Ishikawa (cell line): ENCODE measurements at regions not wholly inside any gene's neighbourhood (a gene's known extent, or its start where the extent isn't known, plus 50 kb on each side); places are given as distances from the start of the nearest gene placed in this dataset.
A peak's percentile ranks its signal among the peaks of the same experiment; 100 is the strongest.

ENCODE experiments used
- CEBPB ChIP-seq: IDR thresholded peaks from 2 replicates; pipeline ENCODE4 v1.6.1; 2012
- CREB1 ChIP-seq: IDR thresholded peaks from 2 replicates; pipeline ENCODE4 v1.6.1; 2012; ENCODE audit warnings: low read depth
- EGR1 ChIP-seq: IDR thresholded peaks from 2 replicates; pipeline ENCODE4 v1.6.1; 2012
- EP300 ChIP-seq: IDR thresholded peaks from 2 replicates; pipeline ENCODE4 v1.6.1; 2012; ENCODE audit warnings: borderline replicate concordance
- FOXM1 ChIP-seq: IDR thresholded peaks from 2 replicates; pipeline ENCODE4 v1.6.1; 2012; ENCODE audit warnings: low read depth, borderline replicate concordance
- NFIC ChIP-seq: IDR thresholded peaks from 2 replicates; pipeline ENCODE4 v1.6.1; 2012
- RAD21 ChIP-seq: IDR thresholded peaks from 2 replicates; pipeline ENCODE4 v1.6.1; 2012; ENCODE audit warnings: low read depth
- TAF1 ChIP-seq: IDR thresholded peaks from 2 replicates; pipeline ENCODE4 v1.6.1; 2012; ENCODE audit warnings: low read depth, mild to moderate bottlenecking
- TCF12 ChIP-seq: IDR thresholded peaks from 2 replicates; pipeline ENCODE4 v1.6.1; 2012; ENCODE audit warnings: low read depth
- TEAD4 ChIP-seq: IDR thresholded peaks from 2 replicates; pipeline ENCODE4 v1.6.1; 2012
- YY1 ChIP-seq: IDR thresholded peaks from 2 replicates; pipeline ENCODE4 v1.6.1; 2012; ENCODE audit warnings: low read depth
- ZBTB7A ChIP-seq: IDR thresholded peaks from 2 replicates; pipeline ENCODE4 v1.6.1; 2012; ENCODE audit warnings: low read depth
- TF ChIP-seq, protein P1 (sequence below): IDR thresholded peaks from 2 replicates; pipeline ENCODE4 v1.6.1; 2012
- TF ChIP-seq, protein P2 (sequence below): IDR thresholded peaks from 2 replicates; pipeline ENCODE4 v1.6.1; 2012; ENCODE audit warnings: low read depth, mild to moderate bottlenecking
- TF ChIP-seq, protein P3 (sequence below): IDR thresholded peaks from 2 replicates; pipeline ENCODE4 v1.6.1; 2012

DNA sequence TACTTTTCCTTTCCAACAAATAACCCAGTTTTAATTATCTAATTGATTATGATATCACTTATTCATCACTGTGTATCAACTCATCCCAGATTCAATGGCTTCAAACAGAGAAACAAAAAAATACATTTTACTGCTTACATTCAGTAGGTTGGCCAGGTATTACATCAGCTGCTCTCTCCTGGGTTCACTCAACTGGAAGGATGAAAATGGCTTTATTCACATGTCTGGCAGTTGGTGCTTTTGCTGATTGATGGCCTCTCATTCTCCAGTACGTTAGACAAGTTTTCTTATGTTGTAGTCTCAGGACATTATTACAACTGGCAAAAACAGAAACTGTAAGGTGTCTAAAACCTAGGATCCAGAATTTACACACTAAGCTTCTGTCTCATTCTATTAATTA lies 811.0 kb upstream of the ALCAM start:
- TF ChIP-seq NFIC, result 0 out of 2 replicates have a peak, but pooled peaks have one; percentile 21
- no peak for TF ChIP-seq CREB1
- no peak for TF ChIP-seq YY1
- TF ChIP-seq, protein P1, sequence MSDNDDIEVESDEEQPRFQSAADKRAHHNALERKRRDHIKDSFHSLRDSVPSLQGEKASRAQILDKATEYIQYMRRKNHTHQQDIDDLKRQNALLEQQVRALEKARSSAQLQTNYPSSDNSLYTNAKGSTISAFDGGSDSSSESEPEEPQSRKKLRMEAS, result 0 out of 2 replicates have a peak, but pooled peaks have one; percentile 16
- no peak for TF ChIP-seq ZBTB7A
- peak; percentile 19; the same call in 1 of the 2 replicates for TF ChIP-seq CEBPB
- TF ChIP-seq RAD21, result no peak
- TF ChIP-seq EP300, result no peak
- TF ChIP-seq FOXM1, result no peak
- TF ChIP-seq TAF1, result no peak

DNA sequence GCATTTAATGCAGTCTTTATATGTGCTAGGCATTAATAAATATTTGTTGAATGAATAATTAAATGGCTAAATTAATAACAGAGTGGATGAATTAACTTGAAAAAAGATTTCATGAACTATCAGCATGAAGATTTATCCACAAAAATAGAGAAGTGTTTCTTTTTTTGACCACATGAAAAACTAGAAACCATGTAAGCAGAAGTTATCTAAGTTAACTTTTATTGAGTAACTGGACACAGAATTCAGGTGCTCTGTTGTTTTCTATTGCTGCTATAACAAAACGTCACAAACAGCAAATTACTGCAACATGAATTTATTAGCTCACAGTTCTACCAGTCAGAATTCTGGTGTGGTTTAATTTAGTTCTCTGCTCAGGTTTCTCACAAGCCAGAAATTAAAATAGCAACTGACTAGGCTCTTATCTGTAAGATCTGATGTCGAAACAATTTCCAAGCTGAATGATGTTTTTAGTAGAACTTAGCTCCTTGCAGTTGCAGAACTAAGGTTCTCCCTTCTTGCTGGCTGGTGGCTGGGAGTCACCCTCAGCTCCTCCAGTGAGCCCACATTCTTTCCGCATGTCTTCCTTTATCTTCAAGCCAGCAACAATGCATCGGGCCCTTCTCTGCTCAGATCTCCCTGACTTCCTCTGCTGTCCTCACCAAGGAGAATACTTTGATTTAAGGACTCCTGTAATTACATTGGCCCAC lies 810.2 kb upstream of the ALCAM start:
- TF ChIP-seq, protein P2, sequence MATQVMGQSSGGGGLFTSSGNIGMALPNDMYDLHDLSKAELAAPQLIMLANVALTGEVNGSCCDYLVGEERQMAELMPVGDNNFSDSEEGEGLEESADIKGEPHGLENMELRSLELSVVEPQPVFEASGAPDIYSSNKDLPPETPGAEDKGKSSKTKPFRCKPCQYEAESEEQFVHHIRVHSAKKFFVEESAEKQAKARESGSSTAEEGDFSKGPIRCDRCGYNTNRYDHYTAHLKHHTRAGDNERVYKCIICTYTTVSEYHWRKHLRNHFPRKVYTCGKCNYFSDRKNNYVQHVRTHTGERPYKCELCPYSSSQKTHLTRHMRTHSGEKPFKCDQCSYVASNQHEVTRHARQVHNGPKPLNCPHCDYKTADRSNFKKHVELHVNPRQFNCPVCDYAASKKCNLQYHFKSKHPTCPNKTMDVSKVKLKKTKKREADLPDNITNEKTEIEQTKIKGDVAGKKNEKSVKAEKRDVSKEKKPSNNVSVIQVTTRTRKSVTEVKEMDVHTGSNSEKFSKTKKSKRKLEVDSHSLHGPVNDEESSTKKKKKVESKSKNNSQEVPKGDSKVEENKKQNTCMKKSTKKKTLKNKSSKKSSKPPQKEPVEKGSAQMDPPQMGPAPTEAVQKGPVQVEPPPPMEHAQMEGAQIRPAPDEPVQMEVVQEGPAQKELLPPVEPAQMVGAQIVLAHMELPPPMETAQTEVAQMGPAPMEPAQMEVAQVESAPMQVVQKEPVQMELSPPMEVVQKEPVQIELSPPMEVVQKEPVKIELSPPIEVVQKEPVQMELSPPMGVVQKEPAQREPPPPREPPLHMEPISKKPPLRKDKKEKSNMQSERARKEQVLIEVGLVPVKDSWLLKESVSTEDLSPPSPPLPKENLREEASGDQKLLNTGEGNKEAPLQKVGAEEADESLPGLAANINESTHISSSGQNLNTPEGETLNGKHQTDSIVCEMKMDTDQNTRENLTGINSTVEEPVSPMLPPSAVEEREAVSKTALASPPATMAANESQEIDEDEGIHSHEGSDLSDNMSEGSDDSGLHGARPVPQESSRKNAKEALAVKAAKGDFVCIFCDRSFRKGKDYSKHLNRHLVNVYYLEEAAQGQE, result no peak
- TF ChIP-seq YY1, result no peak
- TF ChIP-seq TCF12, result no peak
- no peak for TF ChIP-seq EGR1
- TF ChIP-seq, protein P1, result no peak
- no peak for TF ChIP-seq TAF1
- TF ChIP-seq CEBPB, result no peak
- TF ChIP-seq EP300, result no peak
- TF ChIP-seq, protein P3, sequence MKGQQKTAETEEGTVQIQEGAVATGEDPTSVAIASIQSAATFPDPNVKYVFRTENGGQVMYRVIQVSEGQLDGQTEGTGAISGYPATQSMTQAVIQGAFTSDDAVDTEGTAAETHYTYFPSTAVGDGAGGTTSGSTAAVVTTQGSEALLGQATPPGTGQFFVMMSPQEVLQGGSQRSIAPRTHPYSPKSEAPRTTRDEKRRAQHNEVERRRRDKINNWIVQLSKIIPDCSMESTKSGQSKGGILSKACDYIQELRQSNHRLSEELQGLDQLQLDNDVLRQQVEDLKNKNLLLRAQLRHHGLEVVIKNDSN, result no peak
- no peak for TF ChIP-seq NFIC
- TF ChIP-seq FOXM1, result no peak
- TF ChIP-seq RAD21, result no peak
- TF ChIP-seq ZBTB7A, result no peak
- TF ChIP-seq TEAD4, result no peak
- TF ChIP-seq CREB1, result no peak

DNA sequence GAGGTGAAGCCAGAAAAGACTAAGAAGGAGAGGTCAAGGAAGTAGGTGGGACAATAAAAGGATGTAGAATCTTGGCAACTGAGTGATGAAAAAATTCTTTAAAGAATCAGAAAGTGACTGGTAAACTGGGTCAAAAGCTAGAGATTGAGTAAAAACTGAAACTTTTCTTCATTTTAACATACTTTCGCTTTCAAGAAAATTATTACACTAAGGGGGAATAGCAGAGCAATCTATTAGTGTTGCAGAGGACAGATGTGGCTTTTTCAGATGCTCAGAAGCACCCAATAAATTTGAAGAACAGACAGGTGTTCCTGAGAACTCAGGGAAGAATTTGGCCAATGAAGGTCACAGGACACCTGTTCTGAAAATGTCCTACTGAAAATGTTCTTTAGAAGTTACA lies 805.4 kb upstream of the ALCAM start:
- TF ChIP-seq YY1, result no peak
- no peak for TF ChIP-seq RAD21
- TF ChIP-seq TAF1, result no peak
- no peak for TF ChIP-seq EGR1
- no peak for TF ChIP-seq CEBPB
- no peak for TF ChIP-seq FOXM1
- TF ChIP-seq TEAD4, result no peak
- TF ChIP-seq TCF12, result no peak
- TF ChIP-seq ZBTB7A, result no peak
- TF ChIP-seq, protein P1, result no peak
- no peak for TF ChIP-seq NFIC
- TF ChIP-seq, protein P3, result no peak
- TF ChIP-seq, protein P2, result no peak
- no peak for TF ChIP-seq EP300
- no peak for TF ChIP-seq CREB1

DNA sequence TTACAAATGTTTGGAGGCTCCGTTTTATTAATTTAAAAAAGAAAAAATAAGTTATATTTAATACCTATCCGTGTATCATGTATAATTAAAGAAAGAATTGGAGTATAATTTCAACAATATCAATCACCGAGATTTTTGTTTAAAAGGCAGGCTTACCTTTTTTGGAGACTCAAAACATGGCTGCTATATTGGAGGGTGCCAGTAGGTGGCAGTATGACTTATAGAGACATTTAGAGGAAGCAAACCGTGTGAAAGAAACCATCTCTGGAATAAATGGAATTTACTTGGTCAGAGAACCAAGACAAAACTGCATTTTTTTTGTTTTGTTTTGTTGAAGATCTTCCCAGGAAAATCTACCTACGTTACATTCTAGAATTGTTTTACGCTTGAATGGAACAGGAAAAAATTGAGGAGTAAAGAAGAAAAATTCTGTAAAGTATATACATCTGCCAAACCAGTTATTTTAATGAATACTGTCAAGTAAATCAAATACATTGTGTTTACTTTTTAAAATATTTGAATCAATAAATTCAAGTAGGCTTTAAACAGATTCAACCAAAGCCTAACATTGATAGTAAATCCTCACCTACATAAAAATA lies 802.6 kb upstream of the ALCAM start:
- TF ChIP-seq RAD21 (peak; percentile 35; the same call in 1 of the 2 replicates), TEAD4 (no peak), CREB1 (no peak), CEBPB (no peak)

DNA sequence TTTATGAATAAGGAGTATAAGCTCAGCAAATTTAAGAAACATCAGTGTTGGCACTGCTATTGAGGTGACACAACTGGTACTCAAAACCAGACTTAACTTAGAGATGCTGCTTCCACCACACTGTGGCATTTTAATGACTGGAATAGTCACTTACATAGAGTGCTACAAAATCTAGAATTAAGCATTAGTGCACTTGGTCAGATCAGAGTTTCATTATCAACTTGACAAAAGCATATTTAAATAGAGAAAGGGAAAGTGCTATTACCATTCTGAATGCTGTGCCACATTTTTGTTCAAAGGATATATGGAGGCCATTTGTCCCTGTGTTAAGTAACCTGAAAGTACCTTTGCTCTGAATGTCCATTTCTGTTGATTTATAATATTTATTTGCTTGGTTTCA lies 800.7 kb upstream of the ALCAM start:
- TF ChIP-seq, protein P2, result no peak
- TF ChIP-seq ZBTB7A (no peak), EGR1 (no peak), CREB1 (no peak), YY1 (no peak), TCF12 (no peak), FOXM1 (no peak), NFIC (no peak), EP300 (no peak), TEAD4 (no peak), RAD21 (no peak), TAF1 (no peak), CEBPB (no peak)
- TF ChIP-seq, protein P3, result no peak
- TF ChIP-seq, protein P1, result no peak
